HG03064 (cell line): ENCODE measurements at regions not wholly inside any gene's neighbourhood (a gene's known extent, or its start where the extent isn't known, plus 50 kb on each side); places are given as distances from the start of the nearest gene placed in this dataset.

ENCODE experiments used
- ATAC-seq: cut with Tn5 transposase; IDR thresholded peaks from one replicate; pipeline ENCODE4 v1.9.1; 2021; ENCODE audit warnings: low read depth; ENCODE audit not compliant: unreplicated experiment

DNA sequence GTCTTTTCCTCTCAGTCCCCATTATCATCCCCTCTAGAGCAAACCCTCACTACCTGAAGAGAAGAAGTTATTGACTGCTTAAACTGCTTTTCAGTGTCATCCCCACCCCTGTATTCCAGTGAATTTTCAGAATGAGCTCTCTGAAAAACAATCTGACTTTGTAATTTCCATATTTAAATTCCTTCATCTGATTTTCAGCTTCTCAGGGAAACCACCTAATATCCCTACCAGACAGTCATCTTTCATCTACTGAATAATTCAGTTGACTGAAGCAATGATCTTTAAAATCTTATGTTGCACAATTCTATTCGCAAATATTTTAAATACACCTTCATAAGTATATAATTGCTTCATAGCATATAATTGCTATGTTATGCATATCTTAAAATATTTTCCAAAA lies 258.7 kb downstream of the HTR1B start:
- ATAC-seq: no peak

DNA sequence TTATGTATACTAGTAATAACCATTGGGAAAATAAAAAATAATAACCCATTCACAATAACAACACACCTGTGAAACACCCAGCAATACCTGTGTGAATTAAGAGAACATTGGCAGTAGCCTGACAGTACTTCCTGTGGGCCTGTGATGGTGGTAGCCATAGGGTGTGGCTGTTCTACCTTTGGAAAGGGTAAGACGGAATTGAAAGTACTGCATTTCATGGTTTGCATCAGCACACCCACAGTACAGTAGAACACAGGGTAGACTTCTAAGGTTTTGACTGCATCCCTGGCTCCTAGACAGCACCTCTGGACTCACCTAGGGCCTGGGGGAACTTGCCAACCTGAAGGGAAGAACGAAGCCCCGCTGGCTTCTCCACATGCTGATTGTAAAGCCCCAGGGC lies 279.8 kb downstream of the HTR1B start:
- ATAC-seq: no peak

DNA sequence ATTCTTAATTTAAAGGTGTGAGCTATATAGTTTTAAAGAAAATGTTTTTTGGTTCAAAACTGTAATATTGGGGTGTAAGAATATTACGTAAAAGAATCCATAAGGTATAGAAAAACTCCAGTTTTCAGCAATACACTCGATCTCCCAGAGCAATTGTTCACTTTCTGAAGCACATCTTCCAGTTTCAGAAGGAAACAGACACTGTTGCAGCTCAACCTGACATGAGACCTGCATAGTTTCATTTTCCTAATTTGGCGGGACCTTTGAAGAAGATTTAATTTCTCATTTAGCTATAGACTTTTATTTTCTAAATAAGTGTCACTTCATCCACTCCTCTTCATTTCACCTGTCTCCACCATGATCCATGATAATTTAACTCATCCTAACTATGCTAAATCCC lies 281.5 kb downstream of the HTR1B start:
- ATAC-seq: no peak

DNA sequence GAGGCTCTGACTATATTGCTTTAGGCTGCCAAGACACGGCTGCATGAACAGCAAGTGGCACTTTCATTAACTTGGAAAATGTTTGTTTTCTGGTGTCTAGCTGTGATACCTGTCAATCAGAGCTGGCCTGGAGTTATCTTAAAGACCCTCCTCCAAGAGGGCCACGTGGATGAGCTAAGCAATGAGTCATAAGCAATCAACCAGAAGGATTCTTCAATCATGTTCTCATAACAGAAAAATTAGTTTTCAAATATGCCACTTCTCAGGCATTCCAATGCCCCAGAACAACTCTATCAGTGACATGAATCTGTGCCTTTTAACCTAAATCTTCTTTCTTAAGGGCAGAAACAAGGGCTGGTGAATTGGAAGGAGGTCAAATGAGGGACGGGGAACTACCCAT lies 283.0 kb downstream of the HTR1B start:
- ATAC-seq: no peak

DNA sequence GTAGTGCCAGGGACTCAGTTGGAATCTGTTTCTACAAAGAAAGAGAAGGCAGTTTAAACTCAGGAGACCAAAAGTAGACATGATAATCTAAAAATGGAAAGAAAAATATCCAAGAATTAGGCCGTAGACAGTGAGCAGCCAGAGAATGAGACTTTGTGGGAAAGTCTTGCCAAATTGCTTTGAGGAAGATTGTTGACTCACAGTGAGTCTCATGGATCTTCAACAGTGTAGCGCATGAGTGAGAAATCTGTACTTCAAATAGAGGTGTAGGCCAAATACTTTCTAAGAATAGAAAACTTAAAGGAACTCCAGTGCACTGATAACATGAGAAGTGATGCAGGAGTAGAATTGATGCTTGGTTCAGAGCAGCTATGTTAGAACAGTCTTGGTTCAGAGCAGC lies 284.5 kb downstream of the HTR1B start:
- no peak for ATAC-seq

DNA sequence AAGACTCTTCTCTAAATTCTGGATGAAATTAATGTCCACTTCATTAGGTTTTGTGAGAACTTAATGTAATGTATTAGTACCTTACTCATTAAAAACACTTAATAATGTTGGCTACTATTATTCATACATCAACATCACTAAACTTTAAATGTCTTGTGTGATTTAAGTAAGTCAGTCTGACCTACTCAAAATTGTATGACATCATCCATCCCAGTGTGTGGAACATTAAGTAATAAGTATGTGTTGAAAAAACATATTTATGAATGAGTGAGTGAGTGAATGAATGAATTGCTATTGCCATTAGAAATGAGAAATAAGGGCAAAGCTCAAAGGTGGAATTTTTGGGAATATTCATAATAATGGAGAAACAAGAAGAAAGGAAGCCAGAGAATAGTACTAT lies 285.8 kb downstream of the HTR1B start:
- no peak for ATAC-seq

DNA sequence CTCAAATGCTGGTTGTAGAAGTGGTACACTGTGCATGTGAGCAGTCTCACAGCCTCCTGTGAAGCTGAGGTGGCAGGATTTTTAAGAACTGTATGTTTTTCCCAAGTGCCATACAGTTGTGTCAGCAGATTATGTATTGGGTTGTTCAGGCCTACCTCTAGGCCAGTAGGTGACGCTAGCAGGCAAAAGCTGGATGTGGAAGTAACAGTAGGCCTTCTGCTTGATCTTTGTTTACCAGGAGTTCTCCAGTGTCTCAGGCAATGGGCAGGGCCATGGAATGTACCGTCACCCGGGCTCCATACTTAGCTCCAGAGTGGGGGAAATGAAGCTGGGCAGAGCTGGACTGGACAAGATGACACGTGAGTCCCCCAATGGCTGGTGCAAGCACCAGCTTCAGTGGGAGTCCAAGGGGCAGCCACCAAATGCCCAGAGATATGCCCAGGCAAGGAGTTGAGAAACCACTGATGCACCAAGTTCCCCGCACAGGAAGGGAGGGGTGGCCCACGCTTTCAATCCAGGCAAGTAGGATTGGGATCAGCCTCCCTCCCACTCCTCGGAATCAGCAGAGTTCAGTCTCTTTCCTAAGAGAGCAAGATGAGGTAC lies 289.7 kb downstream of the HTR1B start:
- ATAC-seq: no peak

DNA sequence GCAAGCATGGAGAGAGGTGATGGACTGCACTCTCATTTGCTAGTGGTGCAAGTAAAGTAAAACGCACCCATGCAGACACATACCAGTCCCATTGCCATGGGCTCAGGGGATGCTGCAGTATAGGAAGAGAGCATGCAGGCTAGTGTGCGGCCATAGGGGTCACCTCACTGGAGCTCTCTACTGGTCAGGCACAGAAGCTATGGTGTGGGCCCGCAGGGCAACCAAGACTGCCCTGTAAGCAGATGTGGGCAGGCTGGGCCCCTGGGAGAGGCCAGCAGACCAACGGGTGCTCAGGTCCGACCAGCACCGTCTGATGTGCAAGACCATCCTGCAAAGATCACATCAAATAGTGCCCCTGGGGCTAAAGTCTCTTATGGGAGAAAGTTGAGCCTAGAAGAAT lies 290.7 kb downstream of the HTR1B start:
- no peak for ATAC-seq

DNA sequence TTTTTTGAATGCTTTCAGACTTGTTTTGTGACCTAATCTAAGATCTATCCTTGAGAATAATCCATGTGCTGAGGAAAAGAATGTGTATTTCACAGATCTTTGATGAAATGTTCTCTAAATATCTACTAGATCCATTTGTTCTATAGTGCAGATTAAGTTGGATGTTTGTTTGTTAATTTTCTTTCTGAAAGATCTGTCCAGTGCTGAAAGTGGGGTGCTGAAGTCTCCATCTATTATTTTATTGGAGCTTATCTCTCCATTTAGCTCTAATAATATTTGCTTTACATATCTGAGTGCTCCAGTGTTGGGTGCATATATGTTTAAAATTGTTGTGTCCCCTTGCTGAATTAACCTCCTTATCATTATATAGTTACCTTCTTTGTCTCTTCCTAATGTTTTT lies 303.6 kb downstream of the HTR1B start:
- ATAC-seq: no peak

DNA sequence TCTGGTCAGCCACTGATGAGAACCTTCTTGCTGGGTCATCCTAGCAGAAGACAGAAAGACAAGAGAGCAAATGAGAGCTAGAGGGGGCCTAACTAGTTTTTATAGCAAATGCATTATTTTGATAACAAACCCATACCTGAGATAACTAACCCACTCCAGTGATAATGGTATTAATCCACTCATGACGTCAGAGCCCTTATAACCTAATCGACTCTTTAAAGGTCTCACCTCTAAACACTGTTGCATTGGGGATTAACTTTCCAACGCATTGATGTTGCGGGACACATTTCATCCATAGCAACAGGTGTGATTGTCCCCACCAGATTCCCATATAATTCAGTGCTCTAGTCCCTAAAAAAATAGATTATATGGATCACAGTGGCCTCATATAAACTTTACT lies 312.1 kb downstream of the HTR1B start:
- ATAC-seq: no peak

DNA sequence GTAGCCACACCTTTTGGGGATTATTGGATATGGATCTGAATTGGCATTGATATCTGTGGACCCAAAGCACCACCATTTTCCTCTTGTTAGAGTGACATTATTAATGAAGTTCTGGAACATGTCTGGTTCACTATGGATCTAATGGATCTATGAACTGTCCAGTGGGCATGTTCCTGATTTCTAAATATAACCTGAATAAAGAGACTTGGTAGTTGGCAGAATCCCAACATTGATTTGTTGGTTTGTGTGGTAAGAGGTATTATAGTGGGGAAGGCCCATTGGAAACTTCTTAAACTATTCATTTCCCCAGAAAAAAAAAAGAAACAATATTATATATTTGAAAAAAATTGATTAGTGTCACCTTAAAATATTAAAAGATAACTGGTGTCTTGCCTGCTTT lies 312.6 kb downstream of the HTR1B start:
- no peak for ATAC-seq

DNA sequence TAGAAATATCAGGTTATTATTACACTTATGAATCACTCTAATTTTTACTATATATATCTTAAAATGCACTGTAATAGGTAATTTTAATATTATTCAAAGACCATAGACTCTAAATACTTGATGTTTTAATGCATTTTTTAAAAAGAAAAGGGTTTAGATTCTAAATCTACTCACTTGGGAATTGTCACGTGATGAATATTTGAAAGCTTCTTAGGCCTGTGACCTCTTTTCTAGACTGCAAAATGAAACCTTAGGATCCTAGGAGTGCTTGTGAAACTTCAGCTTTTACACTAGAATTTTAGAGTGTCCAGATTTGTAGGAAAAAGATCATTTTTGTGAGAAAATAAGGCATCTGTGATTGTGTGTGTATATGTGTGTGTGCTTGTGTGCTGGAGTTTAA lies 318.0 kb downstream of the HTR1B start:
- ATAC-seq: no peak

DNA sequence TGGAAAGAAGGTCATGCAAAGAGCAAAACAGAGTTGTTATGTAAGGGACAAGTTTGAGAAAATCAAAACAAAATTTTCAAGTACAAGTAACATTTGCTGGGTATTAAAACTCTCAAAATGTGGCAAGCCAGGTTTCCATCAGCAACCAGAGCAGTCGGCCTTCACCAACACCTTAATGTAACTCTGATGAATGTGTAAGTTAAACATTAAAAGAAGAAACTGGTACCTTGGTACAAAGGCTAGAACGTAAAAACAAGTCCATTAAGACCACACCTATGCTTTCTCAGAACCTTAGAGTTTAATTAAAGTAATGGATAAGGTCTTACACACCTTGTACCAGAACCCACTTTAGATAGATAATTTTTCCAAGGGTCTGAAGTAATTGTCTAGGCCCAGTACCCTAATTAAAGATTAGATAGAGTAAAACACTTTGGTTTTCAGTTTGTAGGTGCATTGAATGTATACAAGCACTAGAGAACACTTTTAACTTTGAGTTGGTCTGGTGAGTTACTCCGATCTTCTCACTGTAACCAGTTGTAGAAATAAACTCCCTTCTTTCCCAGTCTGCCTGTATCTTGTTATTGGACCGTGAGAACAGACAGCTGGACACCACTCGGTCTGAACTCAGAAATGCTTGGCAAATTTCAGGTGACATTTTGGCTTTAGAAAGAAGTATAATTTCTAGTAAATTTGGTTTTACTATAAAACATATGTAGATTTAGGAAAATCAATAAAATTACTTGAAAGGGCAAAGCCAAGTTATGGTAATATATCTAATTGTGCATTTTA lies 319.4 kb downstream of the HTR1B start:
- ATAC-seq: no peak

DNA sequence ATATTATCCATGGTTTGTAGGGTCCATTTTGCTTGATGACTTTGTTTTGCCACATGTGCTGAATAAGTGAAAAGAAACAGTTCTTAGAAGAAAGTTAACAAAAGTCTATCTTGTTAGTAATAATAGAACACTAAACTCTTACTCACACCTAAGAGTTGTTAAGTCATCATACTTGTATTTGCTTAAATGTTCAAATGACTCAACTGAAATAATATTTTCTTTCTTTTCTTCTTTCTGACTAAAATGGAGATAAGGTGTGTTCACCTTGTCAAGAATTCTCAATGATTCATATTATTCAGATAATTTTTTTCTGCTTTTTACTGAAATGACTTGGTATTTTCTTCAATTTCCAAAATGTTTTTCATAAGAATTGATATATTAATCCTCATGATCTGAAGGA lies 327.2 kb downstream of the HTR1B start:
- no peak for ATAC-seq

DNA sequence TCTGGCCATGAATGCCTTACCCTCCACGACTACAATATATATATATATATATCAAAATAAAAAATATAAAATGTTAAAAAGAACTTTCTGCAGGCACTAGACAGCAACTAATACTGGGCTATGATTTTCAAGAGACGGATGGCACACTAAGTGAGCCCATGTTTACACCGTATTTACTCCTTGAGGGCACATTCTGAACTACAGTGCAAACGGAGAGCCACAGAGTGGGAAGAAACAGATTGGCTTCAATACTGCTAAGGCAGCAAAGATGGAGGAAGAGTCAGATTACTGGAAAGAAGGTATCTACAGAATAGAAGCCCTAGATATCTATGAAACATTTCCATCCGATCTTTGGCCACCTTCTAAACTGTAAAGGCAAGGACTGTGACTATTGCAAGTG lies 330.3 kb downstream of the HTR1B start:
- ATAC-seq: no peak

DNA sequence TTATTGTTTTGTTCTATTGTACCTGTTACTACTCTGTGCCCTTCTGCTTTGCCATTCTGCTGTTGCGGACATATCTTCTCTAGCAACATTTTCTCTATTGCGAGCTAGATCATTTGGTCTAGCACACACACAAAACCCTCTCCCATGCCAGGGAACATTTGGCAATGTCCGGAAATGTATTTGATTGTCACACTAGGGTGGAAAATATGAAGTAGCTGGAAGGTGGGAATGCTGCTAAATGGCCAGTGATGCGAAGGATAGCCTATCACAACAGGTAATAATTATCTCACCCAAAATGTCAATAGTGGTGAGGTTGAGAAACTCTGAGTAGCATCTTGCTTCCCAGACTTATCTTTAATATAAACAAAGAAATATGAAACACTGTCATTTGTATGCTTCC lies 331.9 kb downstream of the HTR1B start:
- no peak for ATAC-seq

DNA sequence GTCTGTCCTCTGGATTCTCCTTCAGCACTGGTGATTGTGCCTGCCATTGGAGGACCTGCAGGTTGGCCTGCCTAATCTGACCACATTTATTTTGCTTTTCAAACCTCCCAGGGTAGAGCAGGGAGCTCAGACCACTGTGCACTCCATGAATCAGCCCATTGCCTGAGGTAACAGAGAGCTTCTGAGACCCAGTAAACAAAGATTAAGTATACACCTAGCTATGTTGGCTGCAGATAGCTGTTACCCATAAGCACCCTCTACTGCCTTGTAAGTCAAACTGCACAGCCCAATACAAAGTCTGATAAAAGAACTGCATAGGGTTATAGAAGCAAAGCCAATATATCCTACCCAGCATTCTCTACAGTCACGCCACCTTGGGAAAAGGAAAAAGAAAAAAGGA lies 338.7 kb downstream of the HTR1B start:
- ATAC-seq: no peak

DNA sequence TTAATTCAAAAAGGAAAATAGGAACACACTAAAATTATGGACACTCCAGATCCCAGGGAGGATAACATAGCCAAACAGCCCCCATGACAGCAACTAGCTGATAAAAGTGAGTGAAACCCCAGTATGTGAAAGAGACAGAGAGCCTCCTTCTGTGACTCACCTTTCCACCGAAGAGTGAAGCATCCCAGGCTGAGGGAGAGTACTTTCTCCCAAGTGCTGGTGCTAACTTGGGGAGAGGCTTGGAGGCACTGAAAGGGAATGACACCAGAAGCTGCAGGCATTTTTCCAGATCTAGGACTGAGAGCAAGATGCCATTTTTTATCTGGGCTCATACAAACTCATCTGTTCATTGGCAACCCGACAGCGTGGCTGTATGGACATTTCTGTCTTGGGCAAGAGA lies 339.8 kb downstream of the HTR1B start:
- ATAC-seq: no peak

DNA sequence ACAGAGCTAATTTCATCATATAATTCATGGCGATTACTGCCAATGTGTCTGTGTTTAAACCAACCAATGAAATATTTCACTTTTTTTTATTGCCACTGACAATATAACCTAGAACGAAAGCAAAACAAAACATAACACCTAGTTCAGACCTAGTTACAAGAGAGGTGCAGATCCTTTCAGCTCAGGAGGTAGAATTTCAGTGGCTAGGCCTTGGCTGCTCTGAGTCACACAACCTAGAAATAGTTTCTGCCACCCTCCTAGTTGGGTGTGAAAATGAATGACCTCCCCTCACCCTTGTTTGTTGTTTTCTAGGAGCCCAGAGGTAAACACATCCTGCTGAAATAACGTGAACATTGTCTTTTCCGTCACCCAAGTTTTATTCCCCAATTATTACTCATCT lies 356.3 kb downstream of the HTR1B start:
- ATAC-seq: no peak

DNA sequence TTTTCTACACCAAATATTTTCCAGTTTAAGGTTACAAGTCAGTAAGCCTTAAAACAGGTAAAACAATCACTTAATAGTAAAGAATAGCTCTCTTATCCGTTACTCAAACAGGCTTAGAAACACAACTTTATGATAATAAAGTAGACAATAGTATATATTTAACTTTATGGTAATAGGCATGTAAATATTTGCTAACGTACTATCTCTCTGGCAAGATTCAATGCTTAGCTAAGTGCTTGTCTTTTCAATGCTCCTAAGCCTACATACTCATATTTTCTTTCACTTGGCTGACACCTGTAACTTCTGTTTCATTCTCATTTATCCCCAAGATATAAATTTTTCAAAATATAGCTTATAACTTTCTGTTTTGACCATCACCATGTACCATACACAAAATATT lies 358.2 kb downstream of the HTR1B start:
- ATAC-seq: no peak

DNA sequence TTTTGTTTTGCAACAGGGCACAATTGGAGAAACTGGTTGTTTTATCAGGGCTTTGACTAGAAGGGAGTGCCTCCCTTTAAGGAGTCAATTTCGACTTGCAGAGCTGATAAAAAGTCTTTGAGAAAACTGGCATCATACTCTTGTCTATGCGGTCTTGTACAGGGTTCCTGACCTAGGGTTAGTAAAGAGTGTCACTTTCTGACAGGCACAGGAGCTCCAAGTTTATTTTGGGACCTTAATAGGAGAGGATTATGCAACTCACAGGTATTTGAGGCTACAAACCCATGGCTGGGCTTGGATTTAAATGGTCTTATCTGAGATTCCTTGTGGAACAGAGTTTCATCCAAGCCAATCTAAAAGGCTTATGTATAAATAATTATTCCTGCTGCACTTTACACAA lies 365.4 kb downstream of the HTR1B start:
- ATAC-seq: no peak

DNA sequence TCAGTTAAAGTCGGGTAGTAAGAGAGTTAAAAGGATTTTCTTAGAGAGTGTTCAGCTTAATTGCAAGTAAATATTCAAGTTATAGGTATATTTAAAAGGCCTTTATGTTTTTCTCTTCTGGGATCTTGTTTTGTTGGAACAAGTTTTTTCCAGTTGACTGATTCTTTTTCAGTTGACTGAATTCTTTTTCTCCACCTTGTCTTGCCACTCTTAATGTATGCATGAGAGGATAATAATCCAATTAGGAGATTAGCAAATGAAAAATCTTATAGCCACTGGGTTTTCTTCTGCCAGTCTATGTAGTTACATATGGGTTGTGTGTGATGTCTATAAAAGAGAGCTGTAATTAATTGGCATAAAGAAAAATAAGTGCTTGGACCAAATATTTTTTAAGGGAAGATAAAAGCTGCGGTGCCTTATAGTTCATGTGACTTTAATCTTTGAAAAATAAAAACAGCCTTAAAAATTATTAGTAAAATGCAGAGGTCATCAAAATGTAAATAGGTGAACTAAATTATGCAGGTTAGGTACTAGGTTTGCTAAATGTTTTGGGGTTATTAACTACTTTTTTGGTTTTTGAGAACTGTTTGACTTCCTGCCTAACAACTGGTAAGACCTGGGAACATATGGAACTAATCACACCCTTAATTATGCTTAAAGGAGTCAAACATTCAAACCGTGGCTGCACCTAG lies 367.2 kb downstream of the HTR1B start:
- ATAC-seq: no peak
